HG03571 (cell line): ENCODE measurements at regions not wholly inside any gene's neighbourhood (a gene's known extent, or its start where the extent isn't known, plus 50 kb on each side); places are given as distances from the start of the nearest gene placed in this dataset.
"Not testable (repeated sequence)": the region's sequence is repeated elsewhere in the genome, so short reads cannot be mapped to it uniquely, and the experiment has no call there.

ENCODE experiments used
- ATAC-seq: cut with Tn5 transposase; IDR thresholded peaks from one replicate; pipeline ENCODE4 v1.9.1; 2021; ENCODE audit not compliant: unreplicated experiment

GRCh38 chr3:150357923-150358607 is 50.0 kb upstream of the TSC22D2 start:
- ATAC-seq = no peak

GRCh38 chr3:150357140-150357539 is 51.0 kb upstream of the TSC22D2 start:
- ATAC-seq = no peak

GRCh38 chr3:150355574-150355973 is 52.5 kb upstream of the TSC22D2 start:
- no peak for ATAC-seq

- ATAC-seq = no peak
Measured at GRCh38 chr3:150352931-150353330, 55.2 kb upstream of the TSC22D2 start.

GRCh38 chr3:150351398-150351797 is 56.7 kb upstream of the TSC22D2 start:
- ATAC-seq = no peak

- ATAC-seq = no peak
Measured at GRCh38 chr3:150349314-150350097, 58.6 kb upstream of the TSC22D2 start.

- ATAC-seq = no peak
Measured at GRCh38 chr3:150348500-150348899, 59.6 kb upstream of the TSC22D2 start.

- ATAC-seq = no peak
Measured at GRCh38 chr3:150346981-150347863, 60.9 kb upstream of the TSC22D2 start.

- no peak for ATAC-seq
Measured at GRCh38 chr3:150346266-150346665, 61.8 kb upstream of the TSC22D2 start.

GRCh38 chr3:150345021-150345538 is 63.0 kb upstream of the TSC22D2 start:
- no peak for ATAC-seq

- no peak for ATAC-seq
Measured at GRCh38 chr3:150344079-150344759, 63.9 kb upstream of the TSC22D2 start.

- ATAC-seq = no peak
Measured at GRCh38 chr3:150342896-150343467, 65.1 kb upstream of the TSC22D2 start.

- ATAC-seq = no peak
Measured at GRCh38 chr3:150341891-150342290, 66.2 kb upstream of the TSC22D2 start.

GRCh38 chr3:150336363-150336762 is 71.7 kb upstream of the TSC22D2 start:
- ATAC-seq = not testable (repeated sequence)

- ATAC-seq = no peak
Measured at GRCh38 chr3:150335631-150336030, 72.5 kb upstream of the TSC22D2 start.

GRCh38 chr3:150334974-150335373 is 73.1 kb upstream of the TSC22D2 start:
- no peak for ATAC-seq

- no peak for ATAC-seq
Measured at GRCh38 chr3:150333477-150333876, 74.6 kb upstream of the TSC22D2 start.

- no peak for ATAC-seq
Measured at GRCh38 chr3:150331978-150332568, 76.0 kb upstream of the TSC22D2 start.

- ATAC-seq = no peak
Measured at GRCh38 chr3:150330872-150331271, 77.2 kb upstream of the TSC22D2 start.

- no peak for ATAC-seq
Measured at GRCh38 chr3:150330174-150330573, 77.9 kb upstream of the TSC22D2 start.
